HG03108 (cell line): ENCODE measurements at regions not wholly inside any gene's neighbourhood (a gene's known extent, or its start where the extent isn't known, plus 50 kb on each side); places are given as distances from the start of the nearest gene placed in this dataset.
"Not testable (repeated sequence)": the region's sequence is repeated elsewhere in the genome, so short reads cannot be mapped to it uniquely, and the experiment has no call there.

Source experiments
- ATAC-seq: cut with Tn5 transposase; IDR thresholded peaks from one replicate; pipeline ENCODE4 v1.9.1; 2021; ENCODE audit warnings: moderate library complexity; ENCODE audit not compliant: unreplicated experiment

GRCh38 chr7:10412422-10413019 lies 561.2 kb upstream of the PHF14 start:
- peak; percentile 67 for ATAC-seq

GRCh38 chr7:10418985-10419384 lies 554.7 kb upstream of the PHF14 start:
- ATAC-seq: no peak

- ATAC-seq: no peak
Measured at GRCh38 chr7:10429031-10429430, 544.6 kb upstream of the PHF14 start.

- no peak for ATAC-seq
Measured at GRCh38 chr7:10429511-10429910, 544.2 kb upstream of the PHF14 start.

GRCh38 chr7:10436302-10436701 lies 537.4 kb upstream of the PHF14 start:
- ATAC-seq: no peak

GRCh38 chr7:10439027-10439426 lies 534.6 kb upstream of the PHF14 start:
- no peak for ATAC-seq

- no peak for ATAC-seq
Measured at GRCh38 chr7:10455936-10456335, 517.7 kb upstream of the PHF14 start.

- no peak for ATAC-seq
Measured at GRCh38 chr7:10460474-10460873, 513.2 kb upstream of the PHF14 start.

- no peak for ATAC-seq
Measured at GRCh38 chr7:10463701-10464100, 510.0 kb upstream of the PHF14 start.

- ATAC-seq: not testable (repeated sequence)
Measured at GRCh38 chr7:10465536-10465935, 508.1 kb upstream of the PHF14 start.

GRCh38 chr7:10468908-10469307 lies 504.8 kb upstream of the PHF14 start:
- no peak for ATAC-seq

- no peak for ATAC-seq
Measured at GRCh38 chr7:10469476-10469875, 504.2 kb upstream of the PHF14 start.

- no peak for ATAC-seq
Measured at GRCh38 chr7:10471280-10472058, 502.2 kb upstream of the PHF14 start.

GRCh38 chr7:10472115-10472514 lies 501.6 kb upstream of the PHF14 start:
- no peak for ATAC-seq

- no peak for ATAC-seq
Measured at GRCh38 chr7:10473569-10473968, 500.1 kb upstream of the PHF14 start.

GRCh38 chr7:10474048-10474447 lies 499.6 kb upstream of the PHF14 start:
- no peak for ATAC-seq

- ATAC-seq: no peak
Measured at GRCh38 chr7:10475940-10476641, 497.6 kb upstream of the PHF14 start.

- no peak for ATAC-seq
Measured at GRCh38 chr7:10476642-10477041, 497.0 kb upstream of the PHF14 start.

- ATAC-seq: no peak
Measured at GRCh38 chr7:10483671-10484070, 490.0 kb upstream of the PHF14 start.

GRCh38 chr7:10484767-10485166 lies 488.9 kb upstream of the PHF14 start:
- no peak for ATAC-seq

GRCh38 chr7:10501206-10501884 lies 472.3 kb upstream of the PHF14 start:
- ATAC-seq: not testable (repeated sequence)
